AG04450 (cell line): ENCODE measurements at regions not wholly inside any gene's neighbourhood (a gene's known extent, or its start where the extent isn't known, plus 50 kb on each side); places are given as distances from the start of the nearest gene placed in this dataset.
A peak's percentile ranks its signal among the peaks of the same experiment; 100 is the strongest.

ENCODE experiments used
- CTCF ChIA-PET: fragments of 300-600, 350-600 bp; formaldehyde crosslinking; extraction: SDS; loops from one replicate; lab custom pipeline; 2022; ENCODE audit warnings: antibody characterized with exemption, inconsistent platforms; lab: Charles Lee
- POLR2A ChIA-PET: fragments of 350-600 bp; formaldehyde crosslinking; extraction: SDS; loops from one replicate; lab custom pipeline; 2021; ENCODE audit warnings: antibody characterized with exemption, inconsistent platforms; lab: Yijun Ruan, JAX
- DNase-seq: peaks from one replicate; pipeline ENCODE4 v3.0.0-alpha.2; 2011; ENCODE audit warnings: low read depth, low spot score
- H3K27ac ChIP-seq: one replicate; pipeline ENCODE4 v1.5.1; 2012; ENCODE audit warnings: low read depth, low read length, control low read depth
- H3K27me3 ChIP-seq: one replicate; pipeline ENCODE4 v1.6.0; 2012; ENCODE audit warnings: low read length; ENCODE audit not compliant: control insufficient read depth, insufficient read depth
- H3K4me3 ChIP-seq: 2 replicates; pipeline ENCODE4 v1.5.1; 2011; ENCODE audit warnings: mild to moderate bottlenecking, low read depth, low read length, control low read depth
- H3K9me3 ChIP-seq: 2 replicates; pipeline ENCODE4 v1.5.1; 2012; ENCODE audit warnings: low read length; ENCODE audit not compliant: control insufficient read depth, insufficient read depth
- TF ChIP-seq, protein P1 (sequence below): IDR thresholded peaks from 2 replicates; pipeline ENCODE4 v1.5.1; 2011; ENCODE audit warnings: low read depth, low read length, control low read depth, inconsistent platforms

- CTCF ChIA-PET: no interaction called here
Observed at GRCh38 chr7:131183611-131184119, 144.0 kb upstream of the MKLN1 start.

DNA sequence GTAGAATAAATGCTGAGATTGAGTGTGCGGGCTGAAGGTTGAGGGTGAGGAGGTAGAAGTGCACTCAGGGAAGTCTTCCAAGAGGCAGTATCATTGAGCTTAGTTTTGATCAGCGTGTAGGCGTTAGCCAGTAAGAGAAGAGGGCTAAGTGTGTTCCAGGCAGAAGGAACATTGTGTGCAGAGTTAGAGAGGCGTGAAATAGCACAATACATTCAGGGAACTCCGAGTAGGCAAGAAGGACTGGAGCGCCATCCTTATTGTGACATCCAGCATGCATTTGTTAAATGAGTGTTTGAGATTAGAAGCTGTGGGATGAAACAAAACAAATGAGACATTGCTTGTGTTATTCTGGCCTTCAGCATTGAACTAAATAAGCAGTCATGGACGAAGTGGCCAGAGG is 140.9 kb upstream of the MKLN1 start:
- no peak for DNase-seq
- Histone ChIP-seq H3K27me3 (no peaks in the 10 kb centered on the region), H3K9me3 (peaks cover 8% of the 10 kb centered on the region; the same call in 1 of the 2 replicates), H3K27ac (no peak overlapping the region), H3K4me3 (no peak overlapping the region)
- ChIA-PET CTCF (no interaction called here), POLR2A (no interaction called here)
- TF ChIP-seq, protein P1, sequence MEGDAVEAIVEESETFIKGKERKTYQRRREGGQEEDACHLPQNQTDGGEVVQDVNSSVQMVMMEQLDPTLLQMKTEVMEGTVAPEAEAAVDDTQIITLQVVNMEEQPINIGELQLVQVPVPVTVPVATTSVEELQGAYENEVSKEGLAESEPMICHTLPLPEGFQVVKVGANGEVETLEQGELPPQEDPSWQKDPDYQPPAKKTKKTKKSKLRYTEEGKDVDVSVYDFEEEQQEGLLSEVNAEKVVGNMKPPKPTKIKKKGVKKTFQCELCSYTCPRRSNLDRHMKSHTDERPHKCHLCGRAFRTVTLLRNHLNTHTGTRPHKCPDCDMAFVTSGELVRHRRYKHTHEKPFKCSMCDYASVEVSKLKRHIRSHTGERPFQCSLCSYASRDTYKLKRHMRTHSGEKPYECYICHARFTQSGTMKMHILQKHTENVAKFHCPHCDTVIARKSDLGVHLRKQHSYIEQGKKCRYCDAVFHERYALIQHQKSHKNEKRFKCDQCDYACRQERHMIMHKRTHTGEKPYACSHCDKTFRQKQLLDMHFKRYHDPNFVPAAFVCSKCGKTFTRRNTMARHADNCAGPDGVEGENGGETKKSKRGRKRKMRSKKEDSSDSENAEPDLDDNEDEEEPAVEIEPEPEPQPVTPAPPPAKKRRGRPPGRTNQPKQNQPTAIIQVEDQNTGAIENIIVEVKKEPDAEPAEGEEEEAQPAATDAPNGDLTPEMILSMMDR: no peak

More at GRCh38 chr7:131183611-131184119, 144.0 kb upstream of the MKLN1 start:
- DNase-seq: no peak
- H3K4me3 ChIP-seq: no peak overlapping the region
- H3K27ac ChIP-seq: no peak overlapping the region
- no peaks in the 10 kb centered on the region for H3K27me3 ChIP-seq
- peaks cover 8% of the 10 kb centered on the region; the same call in 1 of the 2 replicates for H3K9me3 ChIP-seq
- TF ChIP-seq, protein P1: no peak
- POLR2A ChIA-PET: no interaction called here

DNA sequence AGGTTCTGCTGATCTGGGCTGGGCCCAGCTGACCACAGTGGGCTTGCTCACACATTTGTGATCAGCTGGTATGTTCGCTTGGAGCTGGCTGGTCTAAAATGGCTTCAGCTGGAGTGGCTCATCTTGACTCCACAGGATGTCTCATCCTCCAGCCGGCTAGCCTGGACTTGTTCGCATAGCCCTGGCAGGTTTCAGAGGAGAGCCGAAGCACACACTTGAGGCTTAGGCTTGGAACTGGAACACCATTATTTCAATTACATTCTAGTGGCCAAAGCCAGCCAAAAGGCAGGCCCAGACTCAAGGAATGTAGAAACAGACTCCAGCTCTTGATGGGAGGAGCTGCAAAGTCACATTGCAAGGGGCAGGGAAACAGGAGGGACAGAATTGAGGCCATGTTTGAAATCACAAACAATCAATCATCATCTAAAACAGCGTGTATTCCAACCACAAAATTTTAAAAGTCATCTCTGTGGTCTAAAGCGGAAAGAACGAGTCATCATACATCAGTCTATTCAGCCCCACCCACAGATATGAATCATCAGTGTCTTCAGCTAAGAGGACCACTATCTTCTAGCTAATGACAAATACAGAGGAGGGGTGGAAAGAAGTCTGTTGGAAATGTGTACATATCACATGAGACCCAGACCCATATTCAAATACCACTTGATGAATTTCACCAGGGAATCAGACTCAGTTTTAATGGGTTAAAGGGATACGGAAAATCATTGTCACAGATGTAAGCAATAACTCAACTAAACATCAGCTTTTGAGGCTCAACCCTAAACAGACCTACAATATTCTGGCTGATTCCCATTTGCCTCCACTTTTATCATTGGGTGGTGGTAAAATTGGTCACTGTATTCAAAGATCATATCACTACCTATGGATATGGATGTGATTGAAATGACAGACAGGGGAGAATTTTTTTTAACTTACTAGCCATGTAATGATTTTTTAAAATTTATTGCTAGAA is 139.0 kb upstream of the MKLN1 start:
- Histone ChIP-seq H3K27ac (peak overlapping the region; percentile 59), H3K4me3 (no peak overlapping the region), H3K9me3 (peaks cover 8% of the 10 kb centered on the region; the same call in 1 of the 2 replicates), H3K27me3 (no peaks in the 10 kb centered on the region)
- CTCF ChIA-PET: no interaction called here
- peak; percentile 81 for DNase-seq
- TF ChIP-seq, protein P1: no peak
- POLR2A ChIA-PET: interaction anchor here (0.6 to 1.5 kb wide), 6 partner anchors 29 to 313 kb away, joined by 3 to 10 read pairs (median 4); partner anchors contain the start of gene MKLN1

DNA sequence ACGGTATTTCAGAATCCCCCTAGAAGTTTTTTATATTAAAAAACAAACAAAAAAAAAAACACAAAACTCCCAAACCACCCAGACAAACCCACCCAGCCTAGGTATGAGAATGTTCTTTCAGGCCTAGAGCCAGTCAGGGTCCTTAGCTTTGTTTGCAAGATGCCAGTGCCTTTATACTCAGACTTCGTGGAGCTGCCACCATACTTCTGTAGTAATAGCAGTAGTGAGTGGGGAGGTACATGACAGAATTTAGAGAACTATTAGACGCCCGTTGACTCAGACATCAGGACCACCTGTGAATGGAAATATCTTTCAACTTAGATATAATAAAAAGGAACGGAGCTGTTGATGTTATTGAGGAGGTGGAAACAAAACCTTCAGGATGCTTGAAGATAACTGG is 138.2 kb upstream of the MKLN1 start:
- Histone ChIP-seq H3K4me3 (no peak overlapping the region), H3K27ac (no peak overlapping the region), H3K27me3 (no peaks in the 10 kb centered on the region), H3K9me3 (peaks cover 8% of the 10 kb centered on the region; the same call in 1 of the 2 replicates)
- POLR2A ChIA-PET: no interaction called here
- CTCF ChIA-PET: no interaction called here
- no peak for DNase-seq
- TF ChIP-seq, protein P1: no peak

- Histone ChIP-seq H3K27me3 (no peaks in the 10 kb centered on the region), H3K9me3 (peaks cover 8% of the 10 kb centered on the region; the same call in 1 of the 2 replicates), H3K27ac (no peak overlapping the region), H3K4me3 (no peak overlapping the region)
- TF ChIP-seq, protein P1: no peak
- POLR2A ChIA-PET: no interaction called here
- CTCF ChIA-PET: interaction anchor here (1.0 kb wide), 1 partner anchor 54 kb away, joined by 3 read pairs; no protein-coding TSS in a partner anchor
- DNase-seq: no peak
Observed at GRCh38 chr7:131190146-131190545, 137.5 kb upstream of the MKLN1 start.
